ENCODE measurements at regions not wholly inside any gene's neighbourhood (a gene's known extent, or its start where the extent isn't known, plus 50 kb on each side); places are given as distances from the start of the nearest gene placed in this dataset.

DNA sequence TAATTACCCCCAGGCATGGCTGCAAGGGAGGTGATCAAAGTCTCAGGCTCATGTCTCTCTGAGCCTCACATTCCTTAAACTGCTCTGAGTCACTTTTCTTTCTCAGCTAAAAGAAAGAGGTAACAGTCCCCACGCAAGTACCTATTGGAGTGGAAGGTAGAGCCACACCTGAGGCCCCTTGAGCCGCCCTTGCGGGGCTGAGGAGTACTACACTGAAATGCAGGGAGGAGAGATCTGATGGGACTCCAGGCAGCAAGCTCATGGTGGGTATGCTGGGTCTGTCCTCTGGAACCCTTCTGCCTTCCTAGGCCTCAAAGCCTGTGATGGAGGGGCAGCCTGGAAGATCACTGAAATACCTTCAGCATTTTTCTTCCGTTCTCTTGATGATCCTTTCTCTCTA lies 960.0 kb downstream of the DNAJB9 start:
- intact Hi-C loops (cut with DNase I; ENCODE audit: low total_unique reads) (no loop called here), in situ Hi-C loops (cut with MboI; ENCODE audit: low sequenced_read_pairs in 4 of 4) (no loop called here)
- DNase-seq (no peak), ATAC-seq (no peak)
- Histone ChIP-seq H3K36me3 (no peaks in the 10 kb centered on the region), H3K27me3 (no peaks in the 10 kb centered on the region), H3K9me3 (no peaks in the 10 kb centered on the region), H3K4me1 (no peaks in the 10 kb centered on the region), H3K27ac (no peak overlapping the region), H3K4me3 (no peak overlapping the region)
- TF ChIP-seq, protein P1, sequence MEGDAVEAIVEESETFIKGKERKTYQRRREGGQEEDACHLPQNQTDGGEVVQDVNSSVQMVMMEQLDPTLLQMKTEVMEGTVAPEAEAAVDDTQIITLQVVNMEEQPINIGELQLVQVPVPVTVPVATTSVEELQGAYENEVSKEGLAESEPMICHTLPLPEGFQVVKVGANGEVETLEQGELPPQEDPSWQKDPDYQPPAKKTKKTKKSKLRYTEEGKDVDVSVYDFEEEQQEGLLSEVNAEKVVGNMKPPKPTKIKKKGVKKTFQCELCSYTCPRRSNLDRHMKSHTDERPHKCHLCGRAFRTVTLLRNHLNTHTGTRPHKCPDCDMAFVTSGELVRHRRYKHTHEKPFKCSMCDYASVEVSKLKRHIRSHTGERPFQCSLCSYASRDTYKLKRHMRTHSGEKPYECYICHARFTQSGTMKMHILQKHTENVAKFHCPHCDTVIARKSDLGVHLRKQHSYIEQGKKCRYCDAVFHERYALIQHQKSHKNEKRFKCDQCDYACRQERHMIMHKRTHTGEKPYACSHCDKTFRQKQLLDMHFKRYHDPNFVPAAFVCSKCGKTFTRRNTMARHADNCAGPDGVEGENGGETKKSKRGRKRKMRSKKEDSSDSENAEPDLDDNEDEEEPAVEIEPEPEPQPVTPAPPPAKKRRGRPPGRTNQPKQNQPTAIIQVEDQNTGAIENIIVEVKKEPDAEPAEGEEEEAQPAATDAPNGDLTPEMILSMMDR (IDR thresholded peaks at IDR 0.05 in 4 of 5, conservative IDR thresholded peaks at IDR 0.05 in 1 of 5), result no peak
- no peak for TF ChIP-seq POLR2A (IDR thresholded peaks at IDR 0.05)

DNA sequence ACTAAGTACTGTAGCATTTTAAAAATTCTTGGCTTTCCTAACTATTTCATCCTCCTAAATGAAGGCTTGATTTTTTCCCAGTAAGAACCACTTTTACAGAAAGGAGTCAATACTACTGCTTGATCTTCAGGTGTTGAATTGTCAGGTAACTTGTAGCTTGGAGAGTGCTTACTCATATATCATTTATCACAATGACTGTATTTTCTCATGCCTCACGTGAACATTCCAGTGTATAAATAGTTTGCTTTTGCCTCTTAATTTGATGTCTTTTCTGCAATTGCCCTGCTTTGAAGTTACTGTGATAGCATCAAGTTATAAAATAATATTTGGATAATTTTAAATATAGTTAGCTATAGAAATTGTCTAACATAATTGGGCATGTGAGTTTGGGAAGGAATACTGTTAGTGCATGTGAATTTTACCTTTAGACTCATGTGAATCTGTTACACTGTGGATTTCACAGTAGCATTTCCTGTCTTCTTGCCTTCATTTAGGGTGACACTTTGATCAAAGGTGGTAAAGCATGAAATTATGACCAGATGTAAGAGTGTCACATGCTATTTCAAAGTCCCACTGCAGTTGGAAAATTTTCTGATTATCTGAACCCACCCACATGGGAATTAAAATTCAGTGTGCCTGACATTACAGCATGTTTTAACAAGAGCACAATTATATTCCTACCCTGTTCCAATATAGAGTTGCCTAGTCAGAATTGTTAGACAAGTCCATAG lies 962.8 kb downstream of the DNAJB9 start:
- H3K36me3 ChIP-seq, result no peaks in the 10 kb centered on the region
- intact Hi-C loops (cut with DNase I; ENCODE audit: low total_unique reads), result no loop called here
- no peaks in the 10 kb centered on the region for H3K9me3 ChIP-seq
- DNase-seq (no peak), ATAC-seq (no peak)
- no peaks in the 10 kb centered on the region for H3K4me1 ChIP-seq
- no peak for TF ChIP-seq POLR2A (IDR thresholded peaks at IDR 0.05)
- TF ChIP-seq, protein P1 (IDR thresholded peaks at IDR 0.05 in 4 of 5, conservative IDR thresholded peaks at IDR 0.05 in 1 of 5), result no peak
- H3K27me3 ChIP-seq, result no peaks in the 10 kb centered on the region
- H3K27ac ChIP-seq, result no peak overlapping the region
- in situ Hi-C loops (cut with MboI; ENCODE audit: low sequenced_read_pairs in 4 of 4), result no loop called here
- no peak overlapping the region for H3K4me3 ChIP-seq

DNA sequence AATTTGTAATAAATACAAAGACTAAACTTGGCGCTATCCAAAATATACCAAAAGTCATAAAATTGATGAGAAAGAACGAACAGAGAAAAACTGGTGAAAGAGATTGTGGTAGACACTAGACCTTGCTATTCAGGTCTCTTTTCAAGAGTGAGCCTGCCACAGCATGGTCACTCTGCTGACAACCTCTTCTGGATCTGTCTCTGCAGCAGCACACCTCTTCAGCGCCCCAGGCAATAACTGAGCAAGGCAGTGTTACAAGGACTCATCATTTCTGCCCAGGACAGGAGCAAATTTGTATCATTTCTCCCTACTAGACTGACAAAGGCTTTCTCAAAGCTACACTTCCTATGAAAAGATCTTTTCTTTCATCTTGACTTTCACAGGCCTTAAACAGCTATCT lies 976.0 kb downstream of the DNAJB9 start:
- Histone ChIP-seq H3K27me3 (no peaks in the 10 kb centered on the region), H3K4me1 (no peaks in the 10 kb centered on the region), H3K4me3 (no peak overlapping the region), H3K27ac (no peak overlapping the region), H3K36me3 (no peaks in the 10 kb centered on the region), H3K9me3 (no peaks in the 10 kb centered on the region)
- TF ChIP-seq, protein P1 (IDR thresholded peaks at IDR 0.05 in 4 of 5, conservative IDR thresholded peaks at IDR 0.05 in 1 of 5), result no peak
- TF ChIP-seq POLR2A (IDR thresholded peaks at IDR 0.05), result no peak
- ATAC-seq, result no peak
- no peak for DNase-seq
- in situ Hi-C loops (cut with MboI; ENCODE audit: low sequenced_read_pairs in 4 of 4) (no loop called here), intact Hi-C loops (cut with DNase I; ENCODE audit: low total_unique reads) (no loop called here)

DNA sequence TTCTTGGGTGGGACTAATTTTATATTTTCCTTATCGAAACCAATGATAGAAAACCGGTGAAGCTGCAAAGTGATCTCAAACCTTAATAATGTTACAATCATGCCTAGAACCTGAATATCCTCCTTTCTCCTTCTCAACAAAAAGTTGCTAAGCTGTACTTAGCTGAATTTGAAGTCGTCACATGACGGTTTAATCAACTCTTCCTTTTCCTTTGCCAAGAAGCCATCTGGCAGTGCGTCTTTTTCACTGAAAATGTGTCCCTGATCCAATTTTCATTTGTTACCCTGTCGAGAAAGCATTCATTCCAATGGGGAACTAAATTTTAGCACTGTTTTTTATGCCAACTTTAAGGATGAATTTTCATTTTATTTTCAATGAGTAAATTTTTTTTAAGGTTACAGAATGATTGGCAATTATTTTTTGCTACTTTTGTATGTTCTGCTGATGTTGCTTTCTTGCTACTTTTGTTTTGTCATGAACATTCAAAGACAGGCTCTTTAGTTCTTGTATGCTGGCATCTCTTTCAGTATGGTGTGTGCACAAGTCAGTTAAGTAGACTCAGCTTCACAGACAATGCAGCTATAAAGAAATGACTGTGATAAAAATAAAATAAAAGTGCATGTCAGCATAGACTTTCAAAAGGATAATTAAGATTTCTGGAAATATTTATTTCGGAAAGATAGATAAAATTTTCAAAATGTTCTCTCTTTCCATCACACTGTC lies 980.0 kb downstream of the DNAJB9 start:
- ATAC-seq (no peak), DNase-seq (no peak)
- Histone ChIP-seq H3K36me3 (no peaks in the 10 kb centered on the region), H3K4me1 (no peaks in the 10 kb centered on the region), H3K27me3 (no peaks in the 10 kb centered on the region), H3K27ac (no peak overlapping the region), H3K9me3 (no peaks in the 10 kb centered on the region), H3K4me3 (no peak overlapping the region)
- TF ChIP-seq, protein P1 (IDR thresholded peaks at IDR 0.05 in 4 of 5, conservative IDR thresholded peaks at IDR 0.05 in 1 of 5), result no peak
- TF ChIP-seq POLR2A (IDR thresholded peaks at IDR 0.05), result no peak
- intact Hi-C loops (cut with DNase I; ENCODE audit: low total_unique reads), result no loop called here
- in situ Hi-C loops (cut with MboI; ENCODE audit: low sequenced_read_pairs in 4 of 4), result no loop called here
